ENCODE measurements at regions not wholly inside any gene's neighbourhood (a gene's known extent, or its start where the extent isn't known, plus 50 kb on each side); places are given as distances from the start of the nearest gene placed in this dataset.

GRCh38 chrX:110871839-110872238, 76.2 kb upstream of the CHRDL1 start:
- no peak for TF ChIP-seq POLR2AphosphoS5 (IDR thresholded peaks at IDR 0.05; ENCODE audit: insufficient read depth in 1 of 2, low read depth in 1 of 2)
- no peak for TF ChIP-seq POLR2A (IDR thresholded peaks at IDR 0.05)
- TF ChIP-seq CTCF (IDR thresholded peaks at IDR 0.05), result no peak
- Histone ChIP-seq H3K27me3 (no peaks in the 10 kb centered on the region), H3K4me1 (no peaks in the 10 kb centered on the region), H3K9me3 (no peaks in the 10 kb centered on the region), H3K27ac (no peak overlapping the region), H3K4me3 (no peak overlapping the region), H3K36me3 (no peaks in the 10 kb centered on the region)
- intact Hi-C loops (cut with DNase I), result no loop called here
- no peak for DNase-seq (ENCODE audit: extremely low spot score in 2 of 2)

GRCh38 chrX:110866421-110866820, 70.8 kb upstream of the CHRDL1 start:
- no peak for DNase-seq (ENCODE audit: extremely low spot score in 2 of 2)
- H3K27ac ChIP-seq, result no peak overlapping the region
- intact Hi-C loops (cut with DNase I), result no loop called here
- no peaks in the 10 kb centered on the region for H3K9me3 ChIP-seq
- no peaks in the 10 kb centered on the region for H3K27me3 ChIP-seq
- H3K4me1 ChIP-seq, result no peaks in the 10 kb centered on the region
- no peak overlapping the region for H3K4me3 ChIP-seq
- no peaks in the 10 kb centered on the region for H3K36me3 ChIP-seq
- TF ChIP-seq POLR2AphosphoS5 (IDR thresholded peaks at IDR 0.05; ENCODE audit: insufficient read depth in 1 of 2, low read depth in 1 of 2) (no peak), POLR2A (IDR thresholded peaks at IDR 0.05) (no peak), CTCF (IDR thresholded peaks at IDR 0.05) (no peak)

GRCh38 chrX:110863883-110864282, 68.3 kb upstream of the CHRDL1 start:
- DNase-seq (ENCODE audit: extremely low spot score in 2 of 2), result no peak
- intact Hi-C loops (cut with DNase I), result no loop called here
- H3K4me1 ChIP-seq, result no peaks in the 10 kb centered on the region

GRCh38 chrX:110858565-110858964, 62.9 kb upstream of the CHRDL1 start:
- intact Hi-C loops (cut with DNase I), result no loop called here
- H3K4me3 ChIP-seq, result no peak overlapping the region
- no peaks in the 10 kb centered on the region for H3K4me1 ChIP-seq
- no peak overlapping the region for H3K27ac ChIP-seq
- no peaks in the 10 kb centered on the region for H3K9me3 ChIP-seq
- no peaks in the 10 kb centered on the region for H3K27me3 ChIP-seq
- TF ChIP-seq POLR2A (IDR thresholded peaks at IDR 0.05) (no peak), POLR2AphosphoS5 (IDR thresholded peaks at IDR 0.05; ENCODE audit: insufficient read depth in 1 of 2, low read depth in 1 of 2) (no peak), CTCF (IDR thresholded peaks at IDR 0.05) (no peak)
- H3K36me3 ChIP-seq, result no peaks in the 10 kb centered on the region
- DNase-seq (ENCODE audit: extremely low spot score in 2 of 2), result no peak

More at GRCh38 chrX:110863883-110864282, 68.3 kb upstream of the CHRDL1 start:
- no peak for TF ChIP-seq CTCF (IDR thresholded peaks at IDR 0.05)
- no peak for TF ChIP-seq POLR2A (IDR thresholded peaks at IDR 0.05)
- TF ChIP-seq POLR2AphosphoS5 (IDR thresholded peaks at IDR 0.05; ENCODE audit: insufficient read depth in 1 of 2, low read depth in 1 of 2), result no peak
- Histone ChIP-seq H3K27ac (no peak overlapping the region), H3K9me3 (no peaks in the 10 kb centered on the region), H3K4me3 (no peak overlapping the region), H3K36me3 (no peaks in the 10 kb centered on the region), H3K27me3 (no peaks in the 10 kb centered on the region)

GRCh38 chrX:110853610-110854009, 58.0 kb upstream of the CHRDL1 start:
- DNase-seq (ENCODE audit: extremely low spot score in 2 of 2), result no peak
- Histone ChIP-seq H3K36me3 (no peaks in the 10 kb centered on the region), H3K27ac (no peak overlapping the region), H3K4me3 (no peak overlapping the region), H3K9me3 (no peaks in the 10 kb centered on the region), H3K27me3 (no peaks in the 10 kb centered on the region), H3K4me1 (no peaks in the 10 kb centered on the region)
- intact Hi-C loops (cut with DNase I), result no loop called here
- TF ChIP-seq POLR2AphosphoS5 (IDR thresholded peaks at IDR 0.05; ENCODE audit: insufficient read depth in 1 of 2, low read depth in 1 of 2), result no peak

- Histone ChIP-seq H3K9me3 (no peaks in the 10 kb centered on the region), H3K4me3 (no peak overlapping the region), H3K27ac (no peak overlapping the region), H3K36me3 (no peaks in the 10 kb centered on the region), H3K27me3 (no peaks in the 10 kb centered on the region), H3K4me1 (no peaks in the 10 kb centered on the region)
- no peak for DNase-seq (ENCODE audit: extremely low spot score in 2 of 2)
- intact Hi-C loops (cut with DNase I), result no loop called here
- TF ChIP-seq CTCF (IDR thresholded peaks at IDR 0.05) (no peak), POLR2AphosphoS5 (IDR thresholded peaks at IDR 0.05; ENCODE audit: insufficient read depth in 1 of 2, low read depth in 1 of 2) (no peak), POLR2A (IDR thresholded peaks at IDR 0.05) (no peak)
Measured at GRCh38 chrX:110852180-110852579, 56.6 kb upstream of the CHRDL1 start.

All from vagina (tissue), 2 donors.